Peyer's patch (tissue), 4 donors: ENCODE measurements at regions not wholly inside any gene's neighbourhood (a gene's known extent, or its start where the extent isn't known, plus 50 kb on each side); places are given as distances from the start of the nearest gene placed in this dataset.

Experiments
- POLR2A ChIP-seq, 2 donors: fragments of 450-650 bp; IDR thresholded peaks; one replicate each; pipeline ENCODE4 v1.5.1; 2017; ENCODE audit warnings: antibody characterized with exemption in 2 of 2, mild to moderate bottlenecking in 2 of 2, moderate library complexity in 2 of 2
- TF ChIP-seq, protein P1 (sequence below), 6 experiments: fragments of 450-650 bp in 4 of 6; fragments of 200-600 bp in 2 of 6; sonication (generic) in 1 of 6; IDR thresholded peaks; one replicate each; pipeline ENCODE4 v1.5.1; 2017 to 2019; ENCODE audit warnings: antibody characterized with exemption in 6 of 6, mild to moderate bottlenecking in 3 of 6, moderate library complexity in 1 of 6

DNA sequence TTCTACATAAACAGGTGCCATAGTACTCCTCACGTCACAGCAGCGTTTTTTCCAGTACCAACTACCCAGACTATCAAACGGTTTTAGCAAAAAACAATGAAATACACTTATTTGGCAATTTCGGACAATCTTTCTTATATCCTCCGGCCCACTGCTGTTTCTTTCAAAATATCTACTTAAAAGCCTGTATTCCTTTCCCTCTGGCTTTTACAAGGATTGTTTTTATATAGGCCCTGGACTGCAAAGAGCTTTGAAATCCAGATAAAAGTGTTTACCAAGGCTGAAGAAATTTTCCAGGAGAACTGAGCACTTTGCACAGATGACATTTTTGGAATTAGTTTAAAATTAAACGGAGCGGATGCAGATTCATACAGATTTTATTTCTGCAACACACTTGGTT is 255.9 kb upstream of the STARD13 start:
- TF ChIP-seq, protein P1, sequence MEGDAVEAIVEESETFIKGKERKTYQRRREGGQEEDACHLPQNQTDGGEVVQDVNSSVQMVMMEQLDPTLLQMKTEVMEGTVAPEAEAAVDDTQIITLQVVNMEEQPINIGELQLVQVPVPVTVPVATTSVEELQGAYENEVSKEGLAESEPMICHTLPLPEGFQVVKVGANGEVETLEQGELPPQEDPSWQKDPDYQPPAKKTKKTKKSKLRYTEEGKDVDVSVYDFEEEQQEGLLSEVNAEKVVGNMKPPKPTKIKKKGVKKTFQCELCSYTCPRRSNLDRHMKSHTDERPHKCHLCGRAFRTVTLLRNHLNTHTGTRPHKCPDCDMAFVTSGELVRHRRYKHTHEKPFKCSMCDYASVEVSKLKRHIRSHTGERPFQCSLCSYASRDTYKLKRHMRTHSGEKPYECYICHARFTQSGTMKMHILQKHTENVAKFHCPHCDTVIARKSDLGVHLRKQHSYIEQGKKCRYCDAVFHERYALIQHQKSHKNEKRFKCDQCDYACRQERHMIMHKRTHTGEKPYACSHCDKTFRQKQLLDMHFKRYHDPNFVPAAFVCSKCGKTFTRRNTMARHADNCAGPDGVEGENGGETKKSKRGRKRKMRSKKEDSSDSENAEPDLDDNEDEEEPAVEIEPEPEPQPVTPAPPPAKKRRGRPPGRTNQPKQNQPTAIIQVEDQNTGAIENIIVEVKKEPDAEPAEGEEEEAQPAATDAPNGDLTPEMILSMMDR (IDR thresholded peaks at IDR 0.05) = no peak
- no peak for TF ChIP-seq POLR2A (IDR thresholded peaks at IDR 0.05)
